ENCODE measurements at regions not wholly inside any gene's neighbourhood (a gene's known extent, or its start where the extent isn't known, plus 50 kb on each side); places are given as distances from the start of the nearest gene placed in this dataset.

DNA sequence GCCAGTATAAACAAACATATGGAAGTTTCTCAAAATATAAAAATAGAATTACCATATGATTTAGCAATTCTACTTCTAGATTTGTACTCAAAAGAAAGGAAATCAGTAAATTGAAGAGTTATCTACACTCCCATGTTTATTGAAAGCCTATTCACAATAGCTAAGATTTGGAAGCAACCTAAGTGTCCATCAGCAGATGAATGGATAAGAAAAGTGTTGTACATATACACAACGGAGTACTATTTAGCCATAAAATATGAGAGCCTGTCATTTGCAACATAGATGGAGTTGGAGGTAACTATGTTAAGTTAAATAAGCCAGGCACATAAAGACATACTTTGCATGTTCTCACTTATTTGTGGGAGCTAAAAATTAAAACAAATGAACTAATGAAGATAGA is 257.8 kb downstream of the TEX13C start (continued):
- no peak for TF ChIP-seq ILK (tag; IDR thresholded peaks at IDR 0.05; ENCODE audit: borderline replicate concordance, low read depth)
- TF ChIP-seq, protein P1, sequence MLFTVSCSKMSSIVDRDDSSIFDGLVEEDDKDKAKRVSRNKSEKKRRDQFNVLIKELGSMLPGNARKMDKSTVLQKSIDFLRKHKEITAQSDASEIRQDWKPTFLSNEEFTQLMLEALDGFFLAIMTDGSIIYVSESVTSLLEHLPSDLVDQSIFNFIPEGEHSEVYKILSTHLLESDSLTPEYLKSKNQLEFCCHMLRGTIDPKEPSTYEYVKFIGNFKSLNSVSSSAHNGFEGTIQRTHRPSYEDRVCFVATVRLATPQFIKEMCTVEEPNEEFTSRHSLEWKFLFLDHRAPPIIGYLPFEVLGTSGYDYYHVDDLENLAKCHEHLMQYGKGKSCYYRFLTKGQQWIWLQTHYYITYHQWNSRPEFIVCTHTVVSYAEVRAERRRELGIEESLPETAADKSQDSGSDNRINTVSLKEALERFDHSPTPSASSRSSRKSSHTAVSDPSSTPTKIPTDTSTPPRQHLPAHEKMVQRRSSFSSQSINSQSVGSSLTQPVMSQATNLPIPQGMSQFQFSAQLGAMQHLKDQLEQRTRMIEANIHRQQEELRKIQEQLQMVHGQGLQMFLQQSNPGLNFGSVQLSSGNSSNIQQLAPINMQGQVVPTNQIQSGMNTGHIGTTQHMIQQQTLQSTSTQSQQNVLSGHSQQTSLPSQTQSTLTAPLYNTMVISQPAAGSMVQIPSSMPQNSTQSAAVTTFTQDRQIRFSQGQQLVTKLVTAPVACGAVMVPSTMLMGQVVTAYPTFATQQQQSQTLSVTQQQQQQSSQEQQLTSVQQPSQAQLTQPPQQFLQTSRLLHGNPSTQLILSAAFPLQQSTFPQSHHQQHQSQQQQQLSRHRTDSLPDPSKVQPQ (CRISPR knock-in tag; IDR thresholded peaks at IDR 0.05; ENCODE audit: borderline replicate concordance) = no peak
- TF ChIP-seq BRD9 (IDR thresholded peaks at IDR 0.05; ENCODE audit: low read depth, partially characterized antibody) = no peak
- no peak for TF ChIP-seq POLR2H (tag; IDR thresholded peaks at IDR 0.05; ENCODE audit: low read depth)

- CTCF ChIA-PET (ENCODE audit: low intra/inter-chr PET ratio) = no interaction called here
- intact Hi-C loops (cut with micrococcal nuclease) = no loop called here
- no peak for FAIRE-seq
- Histone ChIP-seq H3K4me2 (ENCODE audit: insufficient read depth, low read length) (no peak overlapping the region), H3K36me3 (ENCODE audit: control insufficient read depth, insufficient read depth, low read length) (no peaks in the 10 kb centered on the region), H3K27me3 (ENCODE audit: control insufficient read depth in 2 of 2, insufficient read depth in 2 of 2, low read length in 2 of 2) (no peaks in the 10 kb centered on the region), H3K27ac (ENCODE audit: extremely low read depth, low read depth, low read length) (no peak overlapping the region), H3K9ac (ENCODE audit: insufficient read depth in 1 of 2, low read depth in 2 of 2, low read length in 2 of 2) (no peak overlapping the region), H4K20me1 (replicated peaks; ENCODE audit: control insufficient read depth, insufficient read depth, low read length) (no peaks in the 10 kb centered on the region), H3K9me1 (ENCODE audit: control insufficient read depth, insufficient read depth, low read length) (no peaks in the 10 kb centered on the region), H3K9me3 (replicated peaks; ENCODE audit: control insufficient read depth, insufficient read depth, low read depth, low read length) (0 out of 2 replicates have a peak, but pooled peaks cover 2% of the 10 kb centered on the region), H3K4me1 (replicated peaks in 1 of 2; ENCODE audit: control insufficient read depth in 2 of 2, insufficient read depth in 2 of 2, low read length in 2 of 2) (no peaks in the 10 kb centered on the region), H2AFZ (ENCODE audit: low read depth, low read length) (no peak overlapping the region), H3K79me2 (ENCODE audit: control insufficient read depth, insufficient read depth, low read length) (no peaks in the 10 kb centered on the region), H3K4me3 (no peak overlapping the region)
- in situ Hi-C loops (cut with MboI) = no loop called here
- DNase-seq (ENCODE audit: extremely low read depth in 1 of 4, low spot score in 3 of 4) = no peak
- no TSS peak for BruUV-seq (replicated peaks)
- no peak for ATAC-seq
- POLR2A ChIA-PET = no interaction called here
- TF ChIP-seq ZBTB11 (CRISPR knock-in tag; IDR thresholded peaks at IDR 0.05) = no peak
- TF ChIP-seq HNRNPL (IDR thresholded peaks at IDR 0.05; ENCODE audit: low read depth, low read length) = no peak
- no peak for TF ChIP-seq VEZF1 (CRISPR knock-in tag; IDR thresholded peaks at IDR 0.05)
- TF ChIP-seq TCF7L2 (IDR thresholded peaks at IDR 0.05; ENCODE audit: low read depth, low read length) = no peak
- TF ChIP-seq SMAD2 (IDR thresholded peaks at IDR 0.05; ENCODE audit: low read depth, low read length) = no peak
- TF ChIP-seq STAG1 (CRISPR knock-in tag; IDR thresholded peaks at IDR 0.05; ENCODE audit: borderline replicate concordance) = no peak
- TF ChIP-seq ZNF408 (CRISPR knock-in tag; IDR thresholded peaks at IDR 0.05; ENCODE audit: low read depth) = no peak
- TF ChIP-seq RFX1 (IDR thresholded peaks at IDR 0.05) = no peak
- no peak for TF ChIP-seq ZNF134 (CRISPR knock-in tag; conservative IDR thresholded peaks at IDR 0.05)
Observed at GRCh38 chrX:125604448-125604847, 284.8 kb downstream of the TEX13C start.
